ENCODE measurements at regions not wholly inside any gene's neighbourhood (a gene's known extent, or its start where the extent isn't known, plus 50 kb on each side); places are given as distances from the start of the nearest gene placed in this dataset.

- no peak for TF ChIP-seq MLX (CRISPR knock-in tag; IDR thresholded peaks at IDR 0.05)
- no peak for TF ChIP-seq JUN (CRISPR knock-in tag; IDR thresholded peaks at IDR 0.05)
- TF ChIP-seq, protein P1, sequence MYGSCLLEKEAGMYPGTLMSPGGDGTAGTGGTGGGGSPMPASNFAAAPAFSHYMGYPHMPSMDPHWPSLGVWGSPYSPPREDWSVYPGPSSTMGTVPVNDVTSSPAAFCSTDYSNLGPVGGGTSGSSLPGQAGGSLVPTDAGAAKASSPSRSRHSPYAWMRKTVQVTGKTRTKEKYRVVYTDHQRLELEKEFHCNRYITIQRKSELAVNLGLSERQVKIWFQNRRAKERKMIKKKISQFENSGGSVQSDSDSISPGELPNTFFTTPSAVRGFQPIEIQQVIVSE (CRISPR knock-in tag; IDR thresholded peaks at IDR 0.05; ENCODE audit: borderline replicate concordance) = no peak
- no peak for TF ChIP-seq RELA (CRISPR knock-in tag; IDR thresholded peaks at IDR 0.05; ENCODE audit: borderline replicate concordance)
- TF ChIP-seq ZNF396 (CRISPR knock-in tag; IDR thresholded peaks at IDR 0.05; ENCODE audit: borderline replicate concordance) = no peak
- no peak for TF ChIP-seq FOXJ3 (CRISPR knock-in tag; IDR thresholded peaks at IDR 0.05; ENCODE audit: borderline replicate concordance)
- no peak for TF ChIP-seq STAT6 (CRISPR knock-in tag; conservative IDR thresholded peaks at IDR 0.05; ENCODE audit: low read depth)
- no peak for TF ChIP-seq ZNF121 (CRISPR knock-in tag; IDR thresholded peaks at IDR 0.05)
- TF ChIP-seq EMX1 (CRISPR knock-in tag; IDR thresholded peaks at IDR 0.05) = no peak
Measured at GRCh38 chr13:73366241-73366640, 307.4 kb downstream of the KLF5 start (continued).

DNA sequence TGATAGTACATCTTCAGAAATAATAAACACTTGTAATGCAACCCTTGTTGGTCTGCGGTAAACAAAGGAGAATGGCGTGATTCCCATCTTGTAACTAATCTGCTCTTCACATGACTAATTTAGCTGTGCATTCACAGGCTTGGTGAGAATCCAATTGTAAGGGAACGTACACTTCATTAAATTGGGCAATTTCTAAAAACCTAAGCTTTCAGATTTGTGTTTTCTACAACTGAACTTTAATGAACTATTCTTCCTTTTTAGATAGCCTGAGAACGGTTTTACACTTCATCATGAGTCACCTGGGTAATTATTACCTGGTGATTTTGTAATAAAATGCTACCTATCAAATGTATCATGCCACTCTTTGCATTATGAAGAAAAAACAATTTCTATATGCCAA, 306.9 kb downstream of the KLF5 start:
- CTCF ChIA-PET = no interaction called here

DNA sequence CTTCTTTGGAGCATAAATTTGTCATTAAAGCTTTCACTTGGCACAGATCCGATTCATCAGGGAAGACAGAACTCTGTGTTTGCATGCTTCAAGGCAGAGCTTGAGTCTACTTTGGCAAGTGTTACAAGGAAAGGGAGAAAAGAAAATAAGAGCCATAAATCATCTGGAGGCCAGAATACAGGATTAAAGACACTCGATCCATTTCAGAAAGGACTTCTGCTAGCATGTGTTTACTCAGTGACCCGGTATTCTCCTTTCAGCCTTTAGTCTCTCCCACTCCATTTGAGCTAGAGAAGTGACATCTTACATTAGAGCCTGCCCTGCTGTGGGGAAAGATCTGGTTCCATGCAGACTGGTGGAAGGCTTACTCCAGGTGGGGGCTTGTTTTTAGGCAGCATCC, 306.4 kb downstream of the KLF5 start:
- no peaks in the 10 kb centered on the region for H3K9me3 Mint-ChIP-seq
- POLR2A ChIA-PET = interaction anchor here (1.3 kb wide), 1 partner anchor 106 kb away, joined by 3 read pairs; no protein-coding TSS in a partner anchor
- CTCF ChIA-PET = no interaction called here
- TF ChIP-seq, protein P2, sequence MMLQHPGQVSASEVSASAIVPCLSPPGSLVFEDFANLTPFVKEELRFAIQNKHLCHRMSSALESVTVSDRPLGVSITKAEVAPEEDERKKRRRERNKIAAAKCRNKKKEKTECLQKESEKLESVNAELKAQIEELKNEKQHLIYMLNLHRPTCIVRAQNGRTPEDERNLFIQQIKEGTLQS (CRISPR knock-in tag; conservative IDR thresholded peaks at IDR 0.05) = no peak
- TF ChIP-seq CREB1 (CRISPR knock-in tag; IDR thresholded peaks at IDR 0.05) (no peak), SP1 (CRISPR knock-in tag; conservative IDR thresholded peaks at IDR 0.05) (no peak), NFATC4 (CRISPR knock-in tag; IDR thresholded peaks at IDR 0.05) (no peak), ZNF396 (CRISPR knock-in tag; IDR thresholded peaks at IDR 0.05; ENCODE audit: borderline replicate concordance) (no peak), MYBL2 (CRISPR knock-in tag; IDR thresholded peaks at IDR 0.05) (no peak), PREB (CRISPR knock-in tag; IDR thresholded peaks at IDR 0.05; ENCODE audit: borderline replicate concordance) (no peak), CREM (CRISPR knock-in tag; IDR thresholded peaks at IDR 0.05) (no peak), FOXP1 (CRISPR knock-in tag; IDR thresholded peaks at IDR 0.05; ENCODE audit: borderline replicate concordance) (no peak), ATF2 (CRISPR knock-in tag; IDR thresholded peaks at IDR 0.05; ENCODE audit: borderline replicate concordance, low read depth) (no peak)
- TF ChIP-seq, protein P3, sequence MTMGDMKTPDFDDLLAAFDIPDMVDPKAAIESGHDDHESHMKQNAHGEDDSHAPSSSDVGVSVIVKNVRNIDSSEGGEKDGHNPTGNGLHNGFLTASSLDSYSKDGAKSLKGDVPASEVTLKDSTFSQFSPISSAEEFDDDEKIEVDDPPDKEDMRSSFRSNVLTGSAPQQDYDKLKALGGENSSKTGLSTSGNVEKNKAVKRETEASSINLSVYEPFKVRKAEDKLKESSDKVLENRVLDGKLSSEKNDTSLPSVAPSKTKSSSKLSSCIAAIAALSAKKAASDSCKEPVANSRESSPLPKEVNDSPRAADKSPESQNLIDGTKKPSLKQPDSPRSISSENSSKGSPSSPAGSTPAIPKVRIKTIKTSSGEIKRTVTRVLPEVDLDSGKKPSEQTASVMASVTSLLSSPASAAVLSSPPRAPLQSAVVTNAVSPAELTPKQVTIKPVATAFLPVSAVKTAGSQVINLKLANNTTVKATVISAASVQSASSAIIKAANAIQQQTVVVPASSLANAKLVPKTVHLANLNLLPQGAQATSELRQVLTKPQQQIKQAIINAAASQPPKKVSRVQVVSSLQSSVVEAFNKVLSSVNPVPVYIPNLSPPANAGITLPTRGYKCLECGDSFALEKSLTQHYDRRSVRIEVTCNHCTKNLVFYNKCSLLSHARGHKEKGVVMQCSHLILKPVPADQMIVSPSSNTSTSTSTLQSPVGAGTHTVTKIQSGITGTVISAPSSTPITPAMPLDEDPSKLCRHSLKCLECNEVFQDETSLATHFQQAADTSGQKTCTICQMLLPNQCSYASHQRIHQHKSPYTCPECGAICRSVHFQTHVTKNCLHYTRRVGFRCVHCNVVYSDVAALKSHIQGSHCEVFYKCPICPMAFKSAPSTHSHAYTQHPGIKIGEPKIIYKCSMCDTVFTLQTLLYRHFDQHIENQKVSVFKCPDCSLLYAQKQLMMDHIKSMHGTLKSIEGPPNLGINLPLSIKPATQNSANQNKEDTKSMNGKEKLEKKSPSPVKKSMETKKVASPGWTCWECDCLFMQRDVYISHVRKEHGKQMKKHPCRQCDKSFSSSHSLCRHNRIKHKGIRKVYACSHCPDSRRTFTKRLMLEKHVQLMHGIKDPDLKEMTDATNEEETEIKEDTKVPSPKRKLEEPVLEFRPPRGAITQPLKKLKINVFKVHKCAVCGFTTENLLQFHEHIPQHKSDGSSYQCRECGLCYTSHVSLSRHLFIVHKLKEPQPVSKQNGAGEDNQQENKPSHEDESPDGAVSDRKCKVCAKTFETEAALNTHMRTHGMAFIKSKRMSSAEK (CRISPR knock-in tag; IDR thresholded peaks at IDR 0.05; ENCODE audit: borderline replicate concordance) = no peak

More for the DNA sequence above, 306.9 kb downstream of the KLF5 start:
- H3K4me1 Mint-ChIP-seq = no peaks in the 10 kb centered on the region; the same call in 1 of the 2 replicates
- H3K4me3 Mint-ChIP-seq = no peak overlapping the region
- TF ChIP-seq NFYB (CRISPR knock-in tag; conservative IDR thresholded peaks at IDR 0.05; ENCODE audit: low read depth) (no peak), CBFB (CRISPR knock-in tag; IDR thresholded peaks at IDR 0.05; ENCODE audit: low read depth) (no peak), NR2C2 (CRISPR knock-in tag; IDR thresholded peaks at IDR 0.05) (no peak), MLX (CRISPR knock-in tag; IDR thresholded peaks at IDR 0.05) (no peak), ZNF219 (CRISPR knock-in tag; IDR thresholded peaks at IDR 0.05; ENCODE audit: borderline replicate concordance) (no peak)
- POLR2A ChIA-PET = interaction anchor here (1.3 kb wide), 1 partner anchor 107 kb away, joined by 3 read pairs; no protein-coding TSS in a partner anchor
- no peak for ATAC-seq
- H3K9me3 Mint-ChIP-seq = no peaks in the 10 kb centered on the region
- DNase-seq (ENCODE audit: low spot score) = no peak
- no peak overlapping the region for H3K27ac Mint-ChIP-seq
- H3K27me3 Mint-ChIP-seq (ENCODE audit: low read depth) = no peaks in the 10 kb centered on the region
- no peaks in the 10 kb centered on the region for H3K36me3 Mint-ChIP-seq

More for the DNA sequence above, 306.4 kb downstream of the KLF5 start:
- Mint-ChIP-seq H3K4me1 (no peaks in the 10 kb centered on the region; the same call in 1 of the 2 replicates), H3K27me3 (ENCODE audit: low read depth) (no peaks in the 10 kb centered on the region), H3K36me3 (no peaks in the 10 kb centered on the region), H3K27ac (no peak overlapping the region), H3K4me3 (no peak overlapping the region)
- ATAC-seq (no peak), DNase-seq (ENCODE audit: low spot score) (no peak)

Measured in WTC11 (cell line).